Gastroesophageal sphincter (tissue), 4 donors: ENCODE measurements at regions not wholly inside any gene's neighbourhood (a gene's known extent, or its start where the extent isn't known, plus 50 kb on each side); places are given as distances from the start of the nearest gene placed in this dataset.
A peak's percentile ranks its signal among the peaks of the same experiment; 100 is the strongest.

Experiments
- ATAC-seq: fragments of 150-250 bp; one replicate; pipeline ENCODE4 v1.9.1; 2016; ENCODE audit warnings: mild to moderate bottlenecking, moderate library complexity
- H3K27ac ChIP-seq, 4 donors: fragments of 200-600 bp; sonication (generic) in 3 of 4; 1 replicate in 3 of 4; 2 replicates in 1 of 4; pipeline ENCODE4 v1.5.1; 2016 to 2019
- H3K27me3 ChIP-seq: fragments of 200-600 bp; sonication (generic); one replicate; pipeline ENCODE4 v1.5.1; 2019
- H3K36me3 ChIP-seq, 2 donors: fragments of 200-600 bp; sonication (generic); one replicate each; pipeline ENCODE4 v1.5.1; 2019; ENCODE audit warnings: control low read depth in 1 of 2
- H3K4me1 ChIP-seq, 3 donors: fragments of 200-600 bp; sonication (generic); 1 replicate in 2 of 3; 2 replicates in 1 of 3; pipeline ENCODE4 v1.5.1; 2016 to 2019; ENCODE audit warnings: control low read depth in 2 of 3
- H3K4me3 ChIP-seq, 2 donors: fragments of 200-600 bp; sonication (generic); one replicate each; pipeline ENCODE4 v1.5.1; 2019; ENCODE audit warnings: mild to moderate bottlenecking in 1 of 2, moderate library complexity in 1 of 2
- H3K9me3 ChIP-seq, 3 donors: fragments of 200-600 bp; sonication (generic); one replicate each; pipeline ENCODE4 v1.5.1; 2017 to 2019; ENCODE audit warnings: control low read depth in 2 of 3
- EP300 ChIP-seq: sonication (generic); formaldehyde crosslinking; IDR thresholded peaks from one replicate; pipeline ENCODE4 v1.6.1; 2017; ENCODE audit warnings: antibody characterized with exemption, mild to moderate bottlenecking
- POLR2A ChIP-seq, 2 donors: fragments of 450-650 bp; IDR thresholded peaks; one replicate each; pipeline ENCODE4 v1.6.1; 2017; ENCODE audit warnings: antibody characterized with exemption in 2 of 2, mild to moderate bottlenecking in 2 of 2, moderate library complexity in 1 of 2
- POLR2AphosphoS5 ChIP-seq: sonication (generic); formaldehyde crosslinking; IDR thresholded peaks from one replicate; pipeline ENCODE4 v1.6.1; 2017; ENCODE audit warnings: antibody characterized with exemption
- WGBS, 2 donors: methylation state at CpG; one replicate each; pipeline ENCODE4 v1.1.5; 2018; ENCODE audit warnings: low coverage in 1 of 2; 5-methylcytosine and 5-hydroxymethylcytosine counted together
- TF ChIP-seq, protein P1 (sequence below), 4 experiments: fragments of 200-600 bp in 2 of 4; fragments of 450-650 bp in 2 of 4; sonication (generic) in 1 of 4; IDR thresholded peaks; one replicate each; pipeline ENCODE4 v1.5.1; 2017 to 2019; ENCODE audit warnings: antibody characterized with exemption in 4 of 4, mild to moderate bottlenecking in 2 of 4, moderate library complexity in 2 of 4

DNA sequence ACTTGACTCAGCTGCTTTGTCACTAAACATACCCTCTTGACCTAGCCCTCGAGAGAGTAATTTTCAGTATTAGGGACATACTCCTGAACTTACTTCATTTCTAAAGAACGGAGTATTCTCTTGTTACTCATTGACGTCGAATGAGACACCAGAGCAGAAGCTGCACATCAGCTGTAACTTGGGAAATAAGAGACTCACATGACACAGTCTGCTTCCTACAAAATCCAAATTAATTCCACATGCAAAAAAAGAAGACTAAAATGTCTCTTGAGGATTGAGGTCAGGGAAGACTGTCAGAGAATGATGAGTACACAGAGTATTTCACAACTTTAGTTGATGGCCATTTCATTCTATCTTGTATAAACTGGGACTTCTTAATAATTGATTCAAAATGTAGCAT is 114.7 kb upstream of the EGFR start:
- Histone ChIP-seq H3K9me3 (no peaks in the 10 kb centered on the region), H3K27ac (no peak overlapping the region), H3K27me3 (no peaks in the 10 kb centered on the region), H3K4me1 (no peaks in the 10 kb centered on the region), H3K4me3 (no peak overlapping the region), H3K36me3 (no peaks in the 10 kb centered on the region)
- TF ChIP-seq POLR2A (IDR thresholded peaks at IDR 0.05) (no peak), POLR2AphosphoS5 (peak; percentile 64), EP300 (no peak)
- TF ChIP-seq, protein P1, sequence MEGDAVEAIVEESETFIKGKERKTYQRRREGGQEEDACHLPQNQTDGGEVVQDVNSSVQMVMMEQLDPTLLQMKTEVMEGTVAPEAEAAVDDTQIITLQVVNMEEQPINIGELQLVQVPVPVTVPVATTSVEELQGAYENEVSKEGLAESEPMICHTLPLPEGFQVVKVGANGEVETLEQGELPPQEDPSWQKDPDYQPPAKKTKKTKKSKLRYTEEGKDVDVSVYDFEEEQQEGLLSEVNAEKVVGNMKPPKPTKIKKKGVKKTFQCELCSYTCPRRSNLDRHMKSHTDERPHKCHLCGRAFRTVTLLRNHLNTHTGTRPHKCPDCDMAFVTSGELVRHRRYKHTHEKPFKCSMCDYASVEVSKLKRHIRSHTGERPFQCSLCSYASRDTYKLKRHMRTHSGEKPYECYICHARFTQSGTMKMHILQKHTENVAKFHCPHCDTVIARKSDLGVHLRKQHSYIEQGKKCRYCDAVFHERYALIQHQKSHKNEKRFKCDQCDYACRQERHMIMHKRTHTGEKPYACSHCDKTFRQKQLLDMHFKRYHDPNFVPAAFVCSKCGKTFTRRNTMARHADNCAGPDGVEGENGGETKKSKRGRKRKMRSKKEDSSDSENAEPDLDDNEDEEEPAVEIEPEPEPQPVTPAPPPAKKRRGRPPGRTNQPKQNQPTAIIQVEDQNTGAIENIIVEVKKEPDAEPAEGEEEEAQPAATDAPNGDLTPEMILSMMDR (IDR thresholded peaks at IDR 0.05): no peak
- peak; percentile 96 for ATAC-seq
- 45 to 53% methylated on average over 4 of the region's 4 CpGs for WGBS, 2 donors

DNA sequence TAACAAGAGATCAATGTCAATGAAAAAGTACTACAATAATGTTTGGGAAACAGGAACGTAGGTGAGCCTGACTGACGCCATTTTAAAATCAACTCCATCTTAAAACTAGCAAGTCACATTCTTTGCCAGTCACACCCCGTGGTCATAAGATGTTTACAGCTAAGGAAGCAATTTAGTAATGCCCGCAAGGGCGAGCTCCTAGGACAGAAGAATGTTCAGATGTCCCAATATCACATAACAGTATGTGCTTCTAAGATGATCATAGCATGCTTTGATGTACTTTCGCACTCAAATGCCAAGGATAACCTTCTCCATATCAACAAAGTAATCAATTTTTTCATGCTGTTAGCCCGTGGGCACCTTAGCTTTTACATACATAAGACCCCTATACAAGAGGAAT is 113.8 kb upstream of the EGFR start:
- Histone ChIP-seq H3K27me3 (no peaks in the 10 kb centered on the region), H3K36me3 (no peaks in the 10 kb centered on the region), H3K9me3 (no peaks in the 10 kb centered on the region), H3K4me1 (no peaks in the 10 kb centered on the region), H3K27ac (no peak overlapping the region), H3K4me3 (no peak overlapping the region)
- WGBS, 2 donors: 87 to 90% methylated on average over 7 of the region's 7 CpGs
- ATAC-seq: no peak
- TF ChIP-seq, protein P1 (IDR thresholded peaks at IDR 0.05): no peak
- TF ChIP-seq EP300: no peak
- no peak for TF ChIP-seq POLR2AphosphoS5
- no peak for TF ChIP-seq POLR2A (IDR thresholded peaks at IDR 0.05)

DNA sequence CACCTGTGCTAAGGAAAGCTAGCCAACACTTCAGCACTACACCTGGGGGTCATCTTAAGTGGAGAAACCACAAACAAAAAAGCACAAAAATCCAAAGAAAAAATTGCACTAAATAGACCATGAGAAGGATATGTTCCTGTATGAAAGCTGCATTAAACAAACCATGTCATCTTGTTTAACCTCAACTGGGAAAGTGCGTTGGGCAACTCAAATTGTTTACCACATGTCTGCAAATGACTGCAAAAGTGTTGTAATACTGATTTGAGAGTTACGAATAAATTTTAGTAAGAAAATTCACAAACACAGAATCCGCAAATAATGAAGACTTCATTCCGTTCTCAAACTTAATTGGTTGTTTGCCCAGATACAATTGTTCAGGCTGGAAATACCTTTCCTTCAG is 111.9 kb upstream of the EGFR start:
- Histone ChIP-seq H3K27ac (no peak overlapping the region), H3K4me1 (no peaks in the 10 kb centered on the region), H3K36me3 (no peaks in the 10 kb centered on the region), H3K4me3 (no peak overlapping the region), H3K27me3 (no peaks in the 10 kb centered on the region), H3K9me3 (no peaks in the 10 kb centered on the region)
- no peak for TF ChIP-seq POLR2AphosphoS5
- TF ChIP-seq, protein P1 (IDR thresholded peaks at IDR 0.05): no peak
- TF ChIP-seq EP300: no peak
- TF ChIP-seq POLR2A (IDR thresholded peaks at IDR 0.05): no peak
- no peak for ATAC-seq
- 86 to 96% methylated on average over 4 of the region's 4 CpGs for WGBS, 2 donors

DNA sequence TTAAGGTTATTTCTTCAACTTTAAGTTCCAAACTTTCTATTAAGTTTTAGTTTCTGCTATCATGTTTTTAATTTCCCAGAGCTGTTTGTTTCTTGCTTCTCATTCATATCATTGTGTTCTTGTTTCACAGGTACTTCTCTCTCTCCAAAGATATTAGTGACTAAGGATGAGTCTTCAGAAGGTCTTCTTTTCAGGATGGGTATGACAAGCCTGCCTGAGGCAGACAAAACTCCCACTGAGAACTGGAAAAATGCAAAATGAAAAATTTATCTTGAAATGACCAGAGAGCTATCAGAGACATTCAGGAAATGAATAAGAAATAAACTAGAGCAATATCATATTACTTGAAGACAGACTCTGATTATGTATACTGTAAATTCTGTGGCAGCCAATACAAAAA is 110.8 kb upstream of the EGFR start:
- TF ChIP-seq EP300 (no peak), POLR2AphosphoS5 (no peak), POLR2A (IDR thresholded peaks at IDR 0.05) (no peak)
- TF ChIP-seq, protein P1 (IDR thresholded peaks at IDR 0.05): no peak
- Histone ChIP-seq H3K27ac (no peak overlapping the region), H3K27me3 (no peaks in the 10 kb centered on the region), H3K4me3 (no peak overlapping the region), H3K36me3 (no peaks in the 10 kb centered on the region), H3K4me1 (no peaks in the 10 kb centered on the region), H3K9me3 (no peaks in the 10 kb centered on the region)
- no peak for ATAC-seq

DNA sequence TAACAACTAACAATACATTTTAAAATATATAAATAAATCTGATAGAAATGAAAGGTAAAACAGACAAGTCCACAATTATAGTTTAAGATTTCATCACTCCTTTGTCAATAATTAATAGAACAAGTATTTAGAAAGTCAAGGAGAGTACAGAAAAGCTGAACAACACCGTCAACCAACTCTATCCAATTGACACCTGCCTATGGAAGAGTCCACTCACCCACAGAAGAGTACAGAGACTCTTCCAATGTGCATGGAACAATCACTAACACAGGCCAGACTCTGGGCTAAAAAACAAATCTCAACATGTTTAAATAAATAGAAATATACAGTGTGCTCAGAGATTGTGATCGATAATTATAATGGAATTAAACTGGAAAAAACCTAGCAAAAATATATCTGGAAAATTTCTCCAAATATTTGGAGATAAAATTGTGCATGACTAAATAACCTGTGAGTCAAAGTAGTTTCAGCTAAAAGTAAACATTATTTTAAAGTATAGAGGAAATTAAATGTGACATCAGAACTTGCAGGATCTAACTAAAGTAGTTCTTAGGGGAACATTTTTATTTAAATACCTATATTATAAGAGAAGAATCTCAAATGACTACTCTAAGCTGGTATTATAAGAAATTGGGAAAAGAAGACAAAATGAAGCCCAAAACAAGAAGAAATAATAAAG is 109.9 kb upstream of the EGFR start:
- no peak for ATAC-seq
- Histone ChIP-seq H3K4me3 (no peak overlapping the region), H3K4me1 (no peaks in the 10 kb centered on the region), H3K9me3 (no peaks in the 10 kb centered on the region), H3K36me3 (no peaks in the 10 kb centered on the region), H3K27ac (no peak overlapping the region), H3K27me3 (no peaks in the 10 kb centered on the region)
- TF ChIP-seq EP300: no peak
- 93 to 100% methylated on average over 2 of the region's 2 CpGs for WGBS, 2 donors
